Fibroblast of lung (primary cell): ENCODE measurements at regions not wholly inside any gene's neighbourhood (a gene's known extent, or its start where the extent isn't known, plus 50 kb on each side); places are given as distances from the start of the nearest gene placed in this dataset.

ENCODE experiments used
- DNase-seq, 2 donors: peaks; one replicate each; pipeline versions ENCODE4 v3.0.0 to v3.0.0-alpha.2; 2010; ENCODE audit warnings: low read depth in 2 of 2
- H2AFZ ChIP-seq: 2 replicates; pipeline ENCODE4 v1.5.1; 2012; ENCODE audit warnings: low read length, control low read depth, inconsistent platforms
- H3K27ac ChIP-seq: 2 replicates; pipeline ENCODE4 v1.5.1; 2011; ENCODE audit warnings: low read length, control low read depth; ENCODE audit not compliant: insufficient read depth
- H3K27me3 ChIP-seq: 2 replicates; pipeline ENCODE4 v1.5.1; 2011; ENCODE audit warnings: mild to moderate bottlenecking, low read length; ENCODE audit not compliant: control insufficient read depth, insufficient read depth
- H3K36me3 ChIP-seq: 2 replicates; pipeline ENCODE4 v1.5.1; 2011; ENCODE audit warnings: low read length; ENCODE audit not compliant: control insufficient read depth, insufficient read depth
- H3K4me1 ChIP-seq: 2 replicates; pipeline ENCODE4 v1.5.1; 2011; ENCODE audit warnings: low read length; ENCODE audit not compliant: control insufficient read depth, insufficient read depth; ENCODE audit errors: extremely low read depth
- H3K4me2 ChIP-seq: 2 replicates; pipeline ENCODE4 v1.5.1; 2011; ENCODE audit warnings: low read length, control low read depth; ENCODE audit not compliant: insufficient read depth; ENCODE audit errors: extremely low read depth
- H3K4me3 ChIP-seq, 4 experiments: fragments of 200-600 bp in 1 of 4; sonication (generic) in 1 of 4; replicated peaks in 1 of 4; 2 replicates each; pipeline ENCODE4 v1.5.1; 2011 to 2016; ENCODE audit warnings: low read length in 4 of 4, low read depth in 3 of 4, mild to moderate bottlenecking in 3 of 4, control low read depth in 2 of 4, inconsistent platforms in 1 of 4, mixed read lengths in 1 of 4; ENCODE audit not compliant: insufficient read depth in 1 of 4; ENCODE audit errors: control extremely low read depth in 1 of 4
- H3K79me2 ChIP-seq: 2 replicates; pipeline ENCODE4 v1.5.1; 2012; ENCODE audit warnings: mild to moderate bottlenecking, low read length, inconsistent platforms; ENCODE audit not compliant: control insufficient read depth, insufficient read depth
- H3K9ac ChIP-seq: 2 replicates; pipeline ENCODE4 v1.5.1; 2011; ENCODE audit warnings: mild to moderate bottlenecking, low read length, control low read depth; ENCODE audit not compliant: insufficient read depth
- H3K9me3 ChIP-seq: 2 replicates; pipeline ENCODE4 v1.5.1; 2012; ENCODE audit warnings: low read depth, low read length; ENCODE audit not compliant: control insufficient read depth, insufficient read depth
- H4K20me1 ChIP-seq: 2 replicates; pipeline ENCODE4 v1.5.1; 2011; ENCODE audit warnings: low read length; ENCODE audit not compliant: control insufficient read depth, insufficient read depth; ENCODE audit errors: extremely low read depth
- CTCF ChIP-seq, 2 donors: IDR thresholded peaks in 1 of 2; conservative IDR thresholded peaks in 1 of 2; 1 replicate in 1 of 2; 2 replicates in 1 of 2; pipeline ENCODE4 v1.5.1; 2011 to 2012; ENCODE audit warnings: low read length in 2 of 2, control low read depth in 1 of 2, inconsistent platforms in 1 of 2, low read depth in 1 of 2, mild to moderate bottlenecking in 1 of 2
- EZH2 ChIP-seq: IDR thresholded peaks from 2 replicates; pipeline ENCODE4 v1.5.1; 2012; ENCODE audit warnings: low read length, control low read depth, mild to moderate bottlenecking; ENCODE audit errors: missing control alignments

- no peak for TF ChIP-seq CTCF (conservative IDR thresholded peaks at IDR 0.05 in 1 of 2, IDR thresholded peaks at IDR 0.05 in 1 of 2; ENCODE audit: low read depth in 1 of 2, low read length in 2 of 2)
- no peak for TF ChIP-seq EZH2
- H4K20me1 ChIP-seq: no peaks in the 10 kb centered on the region
- H3K27me3 ChIP-seq: no peaks in the 10 kb centered on the region
- H3K4me2 ChIP-seq: no peak overlapping the region
- no peaks in the 10 kb centered on the region for H3K9me3 ChIP-seq
- no peak overlapping the region for H2AFZ ChIP-seq
- H3K27ac ChIP-seq: no peak overlapping the region
- H3K79me2 ChIP-seq: no peaks in the 10 kb centered on the region
- H3K9ac ChIP-seq: no peak overlapping the region
- no peak overlapping the region for H3K4me3 ChIP-seq
- H3K4me1 ChIP-seq: no peaks in the 10 kb centered on the region
- no peaks in the 10 kb centered on the region for H3K36me3 ChIP-seq
- no peak for DNase-seq
Measured at GRCh38 chr7:55279080-55279845, 85.9 kb upstream of the LANCL2 start.

- TF ChIP-seq CTCF (conservative IDR thresholded peaks at IDR 0.05 in 1 of 2, IDR thresholded peaks at IDR 0.05 in 1 of 2; ENCODE audit: low read depth in 1 of 2, low read length in 2 of 2): peak; percentile 61 to 67
- no peak for TF ChIP-seq EZH2
- H3K27ac ChIP-seq: no peak overlapping the region
- H3K79me2 ChIP-seq: no peaks in the 10 kb centered on the region
- H3K9ac ChIP-seq: no peak overlapping the region
- no peak overlapping the region for H2AFZ ChIP-seq
- no peaks in the 10 kb centered on the region for H4K20me1 ChIP-seq
- no peak overlapping the region for H3K4me2 ChIP-seq
- H3K4me3 ChIP-seq: no peak overlapping the region
- no peaks in the 10 kb centered on the region for H3K27me3 ChIP-seq
- no peaks in the 10 kb centered on the region for H3K9me3 ChIP-seq
- no peaks in the 10 kb centered on the region for H3K4me1 ChIP-seq
- H3K36me3 ChIP-seq: no peaks in the 10 kb centered on the region
- DNase-seq: peak; percentile 59 to 76
Measured at GRCh38 chr7:55280031-55280454, 85.1 kb upstream of the LANCL2 start.

GRCh38 chr7:55285665-55286064 is 79.5 kb upstream of the LANCL2 start:
- Histone ChIP-seq H3K79me2 (no peaks in the 10 kb centered on the region), H3K4me3 (no peak overlapping the region), H2AFZ (no peak overlapping the region), H3K9me3 (no peaks in the 10 kb centered on the region), H3K36me3 (no peaks in the 10 kb centered on the region), H3K9ac (no peak overlapping the region), H3K4me2 (no peak overlapping the region), H3K27me3 (peaks cover 14% of the 10 kb centered on the region), H4K20me1 (no peaks in the 10 kb centered on the region), H3K27ac (no peak overlapping the region), H3K4me1 (no peaks in the 10 kb centered on the region)
- no peak for TF ChIP-seq EZH2
- no peak for TF ChIP-seq CTCF (conservative IDR thresholded peaks at IDR 0.05 in 1 of 2, IDR thresholded peaks at IDR 0.05 in 1 of 2; ENCODE audit: low read depth in 1 of 2, low read length in 2 of 2)
- no peak for DNase-seq
